ENCODE measurements at regions not wholly inside any gene's neighbourhood (a gene's known extent, or its start where the extent isn't known, plus 50 kb on each side); places are given as distances from the start of the nearest gene placed in this dataset.
A peak's percentile ranks its signal among the peaks of the same experiment; 100 is the strongest.

DNA sequence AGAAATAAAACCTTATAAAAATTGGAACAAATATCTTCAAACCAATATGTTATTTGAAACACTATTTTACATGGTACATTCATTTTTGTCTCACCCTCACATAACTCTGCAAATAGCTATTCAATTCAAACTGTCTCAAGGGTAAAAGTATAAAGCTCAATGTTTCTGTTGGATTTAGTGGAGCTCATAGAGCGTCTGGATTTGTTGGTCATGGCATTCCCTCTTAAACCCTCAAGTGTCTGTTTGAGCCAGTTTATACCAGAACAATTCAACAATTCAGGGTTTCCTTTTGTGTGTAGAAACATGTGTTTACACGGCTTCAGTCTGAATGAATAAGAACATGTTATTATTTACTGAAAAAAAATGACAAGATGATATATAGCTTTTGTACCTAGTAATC lies 161.6 kb downstream of the PCDH18 start:
- WGBS, 5 donors: 29 to 73% (median 56%) methylated on average over 2 of the region's 2 CpGs
- Histone ChIP-seq H3K27ac (no peak overlapping the region), H3K4me1 (peaks cover 0 to 4% (median 0%) of the 10 kb centered on the region in 4 donors), H3K4me3 (no peak overlapping the region), H3K9me3 (no peaks in the 10 kb centered on the region), H3K27me3 (no peaks in the 10 kb centered on the region), H3K36me3 (no peaks in the 10 kb centered on the region)
- intact Hi-C loops (cut with DNase I; ENCODE audit: low total_unique reads): no loop called here
- DNase-seq: no peak
- TF ChIP-seq EP300 (IDR thresholded peaks at IDR 0.05) (no peak), POLR2AphosphoS5 (IDR thresholded peaks at IDR 0.05) (no peak), POLR2A (IDR thresholded peaks at IDR 0.05) (no peak)
- TF ChIP-seq, protein P1, sequence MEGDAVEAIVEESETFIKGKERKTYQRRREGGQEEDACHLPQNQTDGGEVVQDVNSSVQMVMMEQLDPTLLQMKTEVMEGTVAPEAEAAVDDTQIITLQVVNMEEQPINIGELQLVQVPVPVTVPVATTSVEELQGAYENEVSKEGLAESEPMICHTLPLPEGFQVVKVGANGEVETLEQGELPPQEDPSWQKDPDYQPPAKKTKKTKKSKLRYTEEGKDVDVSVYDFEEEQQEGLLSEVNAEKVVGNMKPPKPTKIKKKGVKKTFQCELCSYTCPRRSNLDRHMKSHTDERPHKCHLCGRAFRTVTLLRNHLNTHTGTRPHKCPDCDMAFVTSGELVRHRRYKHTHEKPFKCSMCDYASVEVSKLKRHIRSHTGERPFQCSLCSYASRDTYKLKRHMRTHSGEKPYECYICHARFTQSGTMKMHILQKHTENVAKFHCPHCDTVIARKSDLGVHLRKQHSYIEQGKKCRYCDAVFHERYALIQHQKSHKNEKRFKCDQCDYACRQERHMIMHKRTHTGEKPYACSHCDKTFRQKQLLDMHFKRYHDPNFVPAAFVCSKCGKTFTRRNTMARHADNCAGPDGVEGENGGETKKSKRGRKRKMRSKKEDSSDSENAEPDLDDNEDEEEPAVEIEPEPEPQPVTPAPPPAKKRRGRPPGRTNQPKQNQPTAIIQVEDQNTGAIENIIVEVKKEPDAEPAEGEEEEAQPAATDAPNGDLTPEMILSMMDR (IDR thresholded peaks at IDR 0.05): no peak

DNA sequence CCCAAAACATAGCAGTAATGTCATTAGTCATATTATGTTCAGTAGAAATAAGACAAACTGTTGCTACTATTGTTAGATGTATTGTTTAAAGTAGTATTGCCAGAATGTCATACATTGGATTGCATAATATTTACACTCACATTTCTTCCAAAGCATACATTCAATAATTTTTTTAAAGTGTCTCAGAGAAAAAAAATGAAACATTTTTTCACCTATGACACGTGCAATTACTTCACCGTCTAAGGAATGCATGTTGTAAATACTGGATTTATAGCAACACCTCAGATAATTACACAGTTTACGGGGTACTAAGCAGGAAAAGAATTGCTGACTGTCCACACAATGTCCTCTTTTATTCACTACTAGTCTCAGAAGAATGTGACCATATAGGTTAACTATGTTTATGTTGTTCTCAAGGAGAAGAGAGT lies 162.1 kb downstream of the PCDH18 start:
- no peaks in the 10 kb centered on the region for H3K36me3 ChIP-seq
- no peak overlapping the region for H3K4me3 ChIP-seq
- intact Hi-C loops (cut with DNase I; ENCODE audit: low total_unique reads): no loop called here
- WGBS, 5 donors: 31 to 58% (median 36%) methylated on average over 3 of the region's 3 CpGs
- H3K27ac ChIP-seq: no peak overlapping the region
- H3K4me1 ChIP-seq: peaks cover 0 to 4% (median 0%) of the 10 kb centered on the region in 4 donors
- TF ChIP-seq EP300 (IDR thresholded peaks at IDR 0.05): no peak
- no peak for TF ChIP-seq POLR2AphosphoS5 (IDR thresholded peaks at IDR 0.05)
- peak in 1 of 2 donors; percentile 33 for DNase-seq
- H3K9me3 ChIP-seq: no peaks in the 10 kb centered on the region
- H3K27me3 ChIP-seq: no peaks in the 10 kb centered on the region

DNA sequence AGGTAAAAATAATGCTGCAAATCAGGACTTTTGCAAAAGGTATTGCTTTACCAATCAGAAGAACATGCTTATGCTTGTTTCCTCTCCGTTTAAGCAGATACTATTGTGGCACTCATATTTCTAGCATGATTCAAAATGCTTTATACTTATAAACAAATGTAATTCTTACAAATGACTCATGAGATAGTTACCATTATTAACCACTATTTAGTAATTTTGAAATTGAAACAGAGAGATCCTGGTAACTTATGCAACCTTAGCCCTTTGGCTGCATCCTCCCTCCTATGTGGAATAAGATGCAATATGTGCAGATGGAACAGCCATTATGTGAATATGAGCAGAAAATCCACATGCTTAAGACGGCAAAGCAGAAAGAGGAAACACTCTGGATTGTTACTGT lies 164.7 kb downstream of the PCDH18 start:
- no peak for TF ChIP-seq EP300 (IDR thresholded peaks at IDR 0.05)
- Histone ChIP-seq H3K27ac (no peak overlapping the region), H3K9me3 (no peaks in the 10 kb centered on the region), H3K36me3 (no peaks in the 10 kb centered on the region), H3K27me3 (no peaks in the 10 kb centered on the region), H3K4me1 (peaks cover 0 to 4% (median 0%) of the 10 kb centered on the region in 4 donors), H3K4me3 (no peak overlapping the region)
- no peak for DNase-seq
- intact Hi-C loops (cut with DNase I; ENCODE audit: low total_unique reads): no loop called here
- 62 to 74% (median 71%) methylated on average over 2 of the region's 2 CpGs for WGBS, 5 donors

DNA sequence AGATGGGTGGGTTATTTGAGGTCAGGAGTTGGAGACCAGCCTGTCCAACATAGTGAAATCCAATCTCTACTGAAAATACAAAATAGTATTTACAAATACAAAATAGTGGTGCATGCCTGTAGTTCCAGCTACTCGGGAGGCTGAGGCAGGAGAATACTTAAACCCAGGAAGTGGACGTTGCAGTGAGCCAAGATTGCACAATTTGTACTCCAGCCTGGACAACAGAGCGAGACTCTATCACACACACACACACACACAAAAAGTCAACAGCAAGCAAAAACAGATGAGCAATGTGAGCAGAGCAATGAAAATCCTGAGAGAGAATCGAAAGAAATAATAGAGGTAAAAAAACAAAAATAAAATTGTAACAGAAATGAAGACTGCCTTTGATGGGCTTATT lies 168.8 kb downstream of the PCDH18 start:
- no peak for DNase-seq
- intact Hi-C loops (cut with DNase I; ENCODE audit: low total_unique reads): no loop called here
- 60 to 77% (median 66%) methylated on average over 4 of the region's 4 CpGs for WGBS, 5 donors
- no peaks in the 10 kb centered on the region for H3K27me3 ChIP-seq
- H3K9me3 ChIP-seq: no peaks in the 10 kb centered on the region
- TF ChIP-seq POLR2AphosphoS5 (IDR thresholded peaks at IDR 0.05) (no peak), POLR2A (IDR thresholded peaks at IDR 0.05) (no peak), EP300 (IDR thresholded peaks at IDR 0.05) (no peak)
- TF ChIP-seq, protein P1 (IDR thresholded peaks at IDR 0.05): no peak
- no peaks in the 10 kb centered on the region for H3K36me3 ChIP-seq
- H3K4me1 ChIP-seq: peaks cover 0 to 8% (median 0%) of the 10 kb centered on the region in 4 donors
- H3K27ac ChIP-seq: no peak overlapping the region
- H3K4me3 ChIP-seq: no peak overlapping the region

DNA sequence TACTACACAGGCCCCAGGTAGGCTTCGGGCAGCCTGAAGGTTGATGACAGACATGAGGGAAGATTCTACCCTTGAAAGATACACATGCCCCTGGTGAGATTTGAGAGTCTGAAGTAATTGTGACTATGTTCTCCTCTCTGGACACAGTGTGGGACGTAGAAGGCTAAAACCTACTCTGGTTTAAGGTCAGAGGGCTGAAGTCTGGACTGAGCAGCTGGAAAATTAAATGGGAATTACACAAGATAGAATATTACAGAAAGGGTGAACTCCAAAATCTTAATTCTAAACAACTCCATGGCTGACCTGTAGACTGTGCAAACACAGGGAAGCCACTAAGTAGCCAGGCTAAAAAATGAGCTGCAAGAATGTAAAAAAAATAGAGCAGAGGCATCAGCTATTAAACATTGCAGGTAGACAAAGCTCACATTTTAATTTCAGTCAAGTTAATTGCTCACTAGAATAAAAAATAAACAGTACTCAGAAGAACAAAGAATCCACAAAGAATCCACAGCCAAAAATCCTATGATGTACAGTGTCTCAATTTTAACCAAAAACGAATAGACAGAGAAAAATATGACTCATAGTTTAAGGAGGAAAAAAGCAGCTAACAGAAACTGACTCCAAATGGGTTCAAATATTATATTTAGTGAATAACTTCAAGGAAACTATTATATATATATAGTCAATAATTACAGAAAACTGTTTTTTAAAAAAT lies 170.4 kb downstream of the PCDH18 start:
- Histone ChIP-seq H3K36me3 (no peaks in the 10 kb centered on the region), H3K27ac (no peak overlapping the region), H3K4me1 (peaks cover 0 to 8% (median 0%) of the 10 kb centered on the region in 4 donors), H3K4me3 (no peak overlapping the region), H3K27me3 (no peaks in the 10 kb centered on the region), H3K9me3 (no peaks in the 10 kb centered on the region)
- 55 to 64% (median 58%) methylated on average over 3 of the region's 3 CpGs for WGBS, 5 donors
- intact Hi-C loops (cut with DNase I; ENCODE audit: low total_unique reads): no loop called here
- no peak for DNase-seq
- TF ChIP-seq, protein P1 (IDR thresholded peaks at IDR 0.05): no peak
- TF ChIP-seq POLR2AphosphoS5 (IDR thresholded peaks at IDR 0.05) (no peak), EP300 (IDR thresholded peaks at IDR 0.05) (no peak), POLR2A (IDR thresholded peaks at IDR 0.05) (no peak)

Data from stomach (tissue), 8 donors.